Erythroblast (primary cell): ENCODE measurements at regions not wholly inside any gene's neighbourhood (a gene's known extent, or its start where the extent isn't known, plus 50 kb on each side); places are given as distances from the start of the nearest gene placed in this dataset.

ENCODE experiments used
- DNase-seq, 2 experiments: peaks; one replicate each; lab custom pipeline; 2025; lab: John Stamatoyannopoulos, UW
- GATA1 ChIP-seq: IDR thresholded peaks from 2 replicates; pipeline ENCODE4 v1.6.1; 2011; ENCODE audit warnings: low read depth, mild to moderate bottlenecking, control low read depth, low read length, moderate library complexity
- POLR2A ChIP-seq: IDR thresholded peaks from 2 replicates; pipeline ENCODE4 v1.6.1; 2011; ENCODE audit warnings: mild to moderate bottlenecking, low read length

GRCh38 chr5:24073107-24073506, 565.7 kb downstream of the PRDM9 start:
- DNase-seq: no peak
- TF ChIP-seq GATA1 (no peak), POLR2A (no peak)

GRCh38 chr5:24080046-24080445, 564.7 kb downstream of the CDH10 start:
- DNase-seq: no peak
- TF ChIP-seq POLR2A (no peak), GATA1 (no peak)

- no peak for DNase-seq
These were observed 550.6 kb downstream of the CDH10 start for GRCh38 chr5:24094081-24094679.

GRCh38 chr5:24102010-24102409, 542.8 kb downstream of the CDH10 start:
- no peak for TF ChIP-seq GATA1
- TF ChIP-seq POLR2A: no peak
- no peak for DNase-seq

More at GRCh38 chr5:24094081-24094679, 550.6 kb downstream of the CDH10 start:
- TF ChIP-seq POLR2A: no peak
- no peak for TF ChIP-seq GATA1

GRCh38 chr5:24103451-24104023, 541.2 kb downstream of the CDH10 start:
- TF ChIP-seq GATA1 (no peak), POLR2A (no peak)
- no peak for DNase-seq

GRCh38 chr5:24110004-24110615, 534.7 kb downstream of the CDH10 start:
- no peak for DNase-seq

GRCh38 chr5:24112420-24112819, 532.4 kb downstream of the CDH10 start:
- TF ChIP-seq GATA1: no peak
- no peak for TF ChIP-seq POLR2A
- no peak for DNase-seq

More at GRCh38 chr5:24110004-24110615, 534.7 kb downstream of the CDH10 start:
- TF ChIP-seq GATA1 (no peak), POLR2A (no peak)

GRCh38 chr5:24118351-24118750, 526.4 kb downstream of the CDH10 start:
- TF ChIP-seq GATA1 (no peak), POLR2A (no peak)
- DNase-seq: no peak

GRCh38 chr5:24135536-24135935, 509.2 kb downstream of the CDH10 start:
- no peak for TF ChIP-seq GATA1
- no peak for TF ChIP-seq POLR2A
- no peak for DNase-seq

- TF ChIP-seq GATA1 (no peak), POLR2A (no peak)
- DNase-seq: no peak
These were observed 503.7 kb downstream of the CDH10 start for GRCh38 chr5:24141046-24141445.

GRCh38 chr5:24142341-24142740, 502.4 kb downstream of the CDH10 start:
- TF ChIP-seq POLR2A: no peak
- DNase-seq: no peak

- no peak for DNase-seq
- no peak for TF ChIP-seq POLR2A
- no peak for TF ChIP-seq GATA1
These were observed 499.0 kb downstream of the CDH10 start for GRCh38 chr5:24145806-24146205.

GRCh38 chr5:24161559-24161958, 483.2 kb downstream of the CDH10 start:
- TF ChIP-seq POLR2A: no peak
- TF ChIP-seq GATA1: no peak
- DNase-seq: no peak

- DNase-seq: no peak
- TF ChIP-seq GATA1 (no peak), POLR2A (no peak)
These were observed 482.4 kb downstream of the CDH10 start for GRCh38 chr5:24162343-24162742.

GRCh38 chr5:24163091-24163490, 481.7 kb downstream of the CDH10 start:
- TF ChIP-seq GATA1 (no peak), POLR2A (no peak)
- no peak for DNase-seq

GRCh38 chr5:24167806-24168205, 477.0 kb downstream of the CDH10 start:
- no peak for DNase-seq
- no peak for TF ChIP-seq GATA1
- no peak for TF ChIP-seq POLR2A
